ENCODE measurements at regions not wholly inside any gene's neighbourhood (a gene's known extent, or its start where the extent isn't known, plus 50 kb on each side); places are given as distances from the start of the nearest gene placed in this dataset.

- no peak for DNase-seq
These were observed 51.0 kb upstream of the BCL11B start for GRCh38 chr14:99322731-99323599.

GRCh38 chr14:99321955-99322730 lies 50.1 kb upstream of the BCL11B start:
- DNase-seq, result no peak

Data from eye (tissue), 1 donor.